ENCODE measurements at regions not wholly inside any gene's neighbourhood (a gene's known extent, or its start where the extent isn't known, plus 50 kb on each side); places are given as distances from the start of the nearest gene placed in this dataset.

GRCh38 chr1:222996310-222996975 lies 146.6 kb downstream of the TLR5 start:
- DNase-seq = no peak

GRCh38 chr1:223000632-223001031 lies 142.4 kb downstream of the TLR5 start:
- DNase-seq = no peak

GRCh38 chr1:223001653-223002634 lies 141.1 kb downstream of the TLR5 start:
- DNase-seq = no peak

- no peak for DNase-seq
Measured at GRCh38 chr1:223003549-223003948, 139.5 kb downstream of the TLR5 start.

GRCh38 chr1:223006371-223006770 lies 136.7 kb downstream of the TLR5 start:
- peak; percentile 59 for DNase-seq

DNA sequence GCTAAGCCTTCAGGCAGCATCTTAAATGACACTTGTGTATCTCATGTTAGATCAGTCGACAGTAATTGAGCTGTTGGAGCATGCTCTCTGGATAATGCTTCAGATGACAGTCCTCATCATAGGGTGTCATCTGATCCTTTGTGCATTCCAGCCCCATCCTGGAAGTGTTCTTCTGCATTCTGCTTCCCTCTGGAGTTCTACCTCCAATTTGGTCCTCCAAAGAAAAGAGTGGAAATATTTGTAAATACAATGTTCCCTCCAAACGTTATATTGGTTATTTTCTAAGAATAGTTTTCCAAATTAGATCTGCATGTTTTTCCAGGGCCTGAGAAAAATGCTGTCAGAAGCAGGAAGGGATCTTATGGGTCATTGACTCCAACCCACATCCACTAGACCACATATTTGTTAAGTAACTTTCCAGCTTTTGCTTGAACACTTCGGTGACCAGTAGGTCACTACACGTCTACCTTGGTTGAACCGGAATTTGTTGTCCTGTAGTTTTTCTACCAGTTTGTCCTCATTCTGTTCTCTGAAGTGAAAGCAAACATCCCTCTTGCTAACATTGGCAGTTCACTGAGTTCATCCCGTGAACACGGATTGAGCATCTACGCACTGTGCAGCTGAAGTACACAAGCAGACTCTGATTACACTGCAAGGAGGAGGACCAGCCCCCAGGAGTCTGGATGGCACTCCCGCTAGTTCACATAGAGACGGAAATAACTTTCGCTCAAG lies 136.0 kb downstream of the TLR5 start:
- peak; percentile 43 for DNase-seq

GRCh38 chr1:223007935-223008334 lies 135.1 kb downstream of the TLR5 start:
- DNase-seq = no peak

GRCh38 chr1:223008808-223009207 lies 134.2 kb downstream of the TLR5 start:
- DNase-seq = no peak

DNA sequence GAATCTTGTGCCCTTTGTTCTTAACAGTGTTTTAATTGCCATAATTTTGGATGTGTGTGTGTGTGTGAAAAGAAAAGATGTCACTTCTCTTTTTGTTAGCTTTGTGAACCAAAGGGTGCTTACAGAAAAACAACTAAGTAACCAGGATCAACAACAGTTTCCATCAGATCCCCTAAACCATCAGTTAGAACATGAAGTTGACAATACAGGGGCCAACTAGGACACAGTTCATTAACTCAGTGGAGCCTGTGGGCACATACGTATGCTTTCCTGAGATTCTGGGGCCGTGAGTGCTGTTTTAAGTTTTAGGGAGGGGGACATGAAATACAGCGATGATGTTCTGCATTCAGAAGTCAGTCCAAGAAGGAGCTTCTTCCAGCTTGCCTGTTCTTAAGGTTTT lies 133.6 kb downstream of the TLR5 start:
- no peak for DNase-seq

GRCh38 chr1:223010582-223011504 lies 132.2 kb downstream of the TLR5 start:
- peak; percentile 34 for DNase-seq

- no peak for DNase-seq
Measured at GRCh38 chr1:223011505-223011856, 131.6 kb downstream of the TLR5 start.

- no peak for DNase-seq
Measured at GRCh38 chr1:223012176-223012788, 130.8 kb downstream of the TLR5 start.

DNA sequence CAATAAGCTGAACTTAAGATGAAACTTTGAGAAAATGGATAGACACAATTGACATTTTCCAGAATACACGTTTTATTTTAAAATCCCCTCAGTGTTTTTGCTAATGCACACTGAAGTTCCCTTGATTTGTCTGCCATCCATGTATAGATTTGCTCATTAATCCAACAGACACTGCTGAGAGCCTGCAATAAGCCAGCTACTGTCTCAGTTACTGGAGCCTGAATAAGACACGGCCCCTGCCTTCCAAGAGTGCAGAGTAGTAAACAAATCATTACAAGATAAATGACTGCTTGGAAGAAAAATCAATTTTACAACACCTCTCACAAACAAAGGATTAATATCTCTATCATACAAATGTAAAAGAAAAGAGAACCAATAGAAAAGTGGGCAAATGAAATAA lies 130.1 kb downstream of the TLR5 start:
- no peak for DNase-seq

DNA sequence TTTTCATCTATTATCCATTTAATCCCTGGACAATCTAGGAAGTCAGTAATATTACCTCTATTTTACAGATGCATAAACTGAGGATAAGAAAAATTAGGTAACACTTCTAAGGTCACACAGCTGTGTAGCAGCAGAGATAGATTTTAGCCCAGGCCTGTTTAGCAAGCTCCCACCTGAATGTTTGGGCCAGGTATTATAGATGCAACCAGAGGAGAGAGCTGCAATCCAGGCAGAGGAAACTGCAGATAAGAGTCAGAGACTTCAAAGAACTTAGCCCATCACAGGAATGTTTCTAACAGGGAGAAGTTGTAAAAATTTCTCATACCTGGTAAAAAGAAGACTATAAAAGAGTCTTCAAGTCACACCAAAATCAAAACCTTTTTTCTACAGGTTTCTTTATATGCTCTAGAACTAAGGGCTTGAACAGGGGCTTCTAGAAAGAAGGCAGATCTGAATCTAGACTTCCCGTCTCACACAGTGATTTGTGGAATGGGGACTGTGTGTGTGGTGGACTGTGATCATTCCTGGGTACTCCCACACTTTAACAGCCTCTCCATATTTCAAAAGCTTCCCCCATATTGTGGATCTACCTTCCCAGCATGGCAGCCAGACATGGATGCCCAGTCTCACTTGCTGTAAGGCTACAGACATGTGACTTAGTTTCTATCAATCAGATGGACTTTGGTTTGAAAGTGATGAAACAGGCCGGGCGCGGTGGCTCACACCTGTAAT lies 128.7 kb downstream of the TLR5 start:
- DNase-seq = no peak

- no peak for DNase-seq
Measured at GRCh38 chr1:223016381-223016780, 126.7 kb downstream of the TLR5 start.

- DNase-seq = no peak
Measured at GRCh38 chr1:223016890-223017289, 126.2 kb downstream of the TLR5 start.

DNA sequence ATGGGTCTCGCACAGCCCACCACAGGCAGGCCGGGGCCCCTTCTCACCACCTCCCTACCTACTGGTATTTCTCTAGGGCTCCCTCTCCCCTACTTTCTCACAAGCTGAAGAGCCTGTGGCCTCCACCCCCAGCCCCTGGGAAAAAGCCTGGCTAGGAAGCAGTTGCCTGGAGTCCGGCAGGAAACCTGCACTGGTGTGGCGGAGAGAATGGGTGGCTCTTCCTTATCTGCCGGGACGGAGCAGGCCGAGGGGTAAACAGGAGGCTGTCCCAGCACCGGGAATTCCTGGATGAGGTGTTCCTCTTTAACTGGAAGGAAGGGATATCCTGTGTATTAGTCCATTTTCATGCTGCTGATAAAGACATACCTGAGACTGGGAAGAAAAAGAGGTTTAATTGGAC lies 125.8 kb downstream of the TLR5 start:
- DNase-seq = no peak

DNA sequence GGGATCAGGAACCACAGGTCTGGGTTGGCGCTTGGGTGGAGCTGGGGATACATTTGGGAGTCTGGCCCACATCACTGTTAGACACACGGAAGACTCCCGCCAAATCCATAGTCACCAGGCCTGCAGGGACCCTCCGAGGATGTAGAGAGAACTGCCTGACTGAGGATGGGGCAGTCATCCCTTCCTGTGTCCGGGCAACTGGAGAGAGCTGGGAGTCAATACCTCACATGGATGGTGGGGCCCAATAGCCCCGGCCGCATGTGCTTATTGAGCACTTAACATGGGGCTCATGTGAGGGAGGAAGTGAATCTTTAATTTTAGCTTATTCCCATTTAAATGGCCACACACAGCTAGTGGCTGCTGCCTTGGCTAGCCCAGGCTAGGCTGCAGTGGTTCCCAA lies 124.5 kb downstream of the TLR5 start:
- DNase-seq = no peak

- DNase-seq = no peak
Measured at GRCh38 chr1:223019256-223019655, 123.8 kb downstream of the TLR5 start.

DNA sequence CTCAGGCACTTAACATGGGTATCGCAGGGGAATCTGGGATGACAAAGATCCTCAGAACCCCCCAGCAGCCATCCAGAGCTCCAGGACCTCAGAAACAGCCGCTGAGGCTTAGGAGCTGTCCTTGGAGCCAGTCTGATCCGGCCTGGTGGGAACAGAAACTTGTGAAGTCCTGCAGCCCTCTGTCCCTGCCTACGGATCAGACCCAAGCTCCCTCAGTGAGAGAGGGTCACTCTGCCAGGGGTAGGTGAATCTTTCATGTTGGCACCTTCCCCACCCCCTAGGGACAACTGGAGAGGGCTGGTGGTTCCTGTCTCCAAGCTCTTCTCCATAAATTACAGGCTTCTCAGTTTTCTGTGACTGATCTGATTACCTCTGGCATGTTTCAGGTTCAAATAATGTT lies 122.3 kb downstream of the TLR5 start:
- DNase-seq = no peak
